Ovary (tissue), 7 donors: ENCODE measurements at regions not wholly inside any gene's neighbourhood (a gene's known extent, or its start where the extent isn't known, plus 50 kb on each side); places are given as distances from the start of the nearest gene placed in this dataset.

Experiments
- DNase-seq, 5 donors: peaks; one replicate each; pipeline ENCODE4 v3.0.0-alpha.2; 2019 to 2020
- H3K27ac ChIP-seq, 2 donors: fragments of 200-600 bp; one replicate each; pipeline versions ENCODE4 v1.5.1 to v1.8.0; 2019 to 2022
- H3K27me3 ChIP-seq: fragments of 200-600 bp; one replicate; pipeline ENCODE4 v1.8.0; 2022
- H3K36me3 ChIP-seq: fragments of 200-600 bp; sonication (generic); one replicate; pipeline ENCODE4 v1.5.1; 2019
- H3K4me1 ChIP-seq: one replicate; pipeline ENCODE4 v1.8.1; 2013; ENCODE audit warnings: mild to moderate bottlenecking, moderate library complexity; ENCODE audit not compliant: insufficient read depth
- H3K4me3 ChIP-seq: fragments of 200-600 bp; sonication (generic); one replicate; pipeline ENCODE4 v1.5.1; 2017
- H3K9me3 ChIP-seq, 2 donors: fragments of 200-600 bp in 1 of 2; sonication (generic) in 1 of 2; one replicate each; pipeline versions ENCODE4 v1.5.1 to v1.8.1; 2013 to 2019; ENCODE audit warnings: mild to moderate bottlenecking in 1 of 2, moderate library complexity in 1 of 2
- CTCF ChIP-seq, 3 donors: fragments of 450-650 bp in 2 of 3; fragments of 200-600 bp in 1 of 3; IDR thresholded peaks; one replicate each; pipeline versions ENCODE4 v1.5.1 to v1.8.0; 2016 to 2022; ENCODE audit warnings: antibody characterized with exemption in 3 of 3, mild to moderate bottlenecking in 1 of 3
- EP300 ChIP-seq: sonication (generic); formaldehyde crosslinking; IDR thresholded peaks from one replicate; pipeline ENCODE4 v1.6.1; 2017; ENCODE audit warnings: antibody characterized with exemption
- POLR2A ChIP-seq: fragments of 450-650 bp; IDR thresholded peaks from one replicate; pipeline ENCODE4 v1.6.1; 2017; ENCODE audit warnings: antibody characterized with exemption, mild to moderate bottlenecking, moderate library complexity
- WGBS, 3 donors: extraction: QIAGEN DNeasy Blood & Tissue Kit in 1 of 3; methylation state at CpG; one replicate each; pipeline versions ENCODE4 v1.1.5 to v1.1.7; 2013 to 2017; 5-methylcytosine and 5-hydroxymethylcytosine counted together
- intact Hi-C, 4 donors: fragments of 100-400 bp; cut with DNase I; formaldehyde crosslinking; loops; one replicate each; pipeline versions ENCODE4 v1.11.0 to v1.15.1; 2022 to 2023
- donor health status: DM: no; HTN: no; CAD: no; lungs with moderate emphysema.
- donor health status: DM: no; HTN: no; CAD: no.
- donor health status: Bipolar disorder and iron deficiency.
- donor health status: DM: no; HTN: no; CAD: no.
- donor health status: DM: yes; HTN: yes; CAD: no.

GRCh38 chr3:34213478-34213877, 415.0 kb downstream of the PDCD6IP start:
- Histone ChIP-seq H3K4me3 (no peak overlapping the region), H3K27me3 (no peaks in the 10 kb centered on the region), H3K36me3 (no peaks in the 10 kb centered on the region), H3K4me1 (no peaks in the 10 kb centered on the region), H3K9me3 (no peaks in the 10 kb centered on the region), H3K27ac (no peak overlapping the region)
- TF ChIP-seq CTCF (IDR thresholded peaks at IDR 0.05) (no peak), POLR2A (no peak), EP300 (no peak)
- intact Hi-C loops, result no loop called here
- 39 to 45% (median 42%) methylated on average over 4 of the region's 4 CpGs for WGBS, 3 donors
- DNase-seq, result no peak

- no peaks in the 10 kb centered on the region for H3K36me3 ChIP-seq
- intact Hi-C loops, result no loop called here
- no peaks in the 10 kb centered on the region for H3K4me1 ChIP-seq
- 80 to 86% (median 81%) methylated on average over 9 of the region's 9 CpGs for WGBS, 3 donors
- H3K4me3 ChIP-seq, result no peak overlapping the region
- H3K27ac ChIP-seq, result no peak overlapping the region
- H3K27me3 ChIP-seq, result no peaks in the 10 kb centered on the region
- no peak for DNase-seq
- no peak for TF ChIP-seq EP300
- no peak for TF ChIP-seq POLR2A
- TF ChIP-seq CTCF (IDR thresholded peaks at IDR 0.05), result no peak
- H3K9me3 ChIP-seq, result no peaks in the 10 kb centered on the region
Observed at GRCh38 chr3:34216711-34217335, 418.4 kb downstream of the PDCD6IP start.

- intact Hi-C loops, result no loop called here
- Histone ChIP-seq H3K27me3 (no peaks in the 10 kb centered on the region), H3K9me3 (no peaks in the 10 kb centered on the region), H3K36me3 (no peaks in the 10 kb centered on the region), H3K27ac (no peak overlapping the region), H3K4me1 (no peaks in the 10 kb centered on the region), H3K4me3 (no peak overlapping the region)
- DNase-seq, result no peak
- 74 to 81% (median 77%) methylated on average over 5 of the region's 5 CpGs for WGBS, 3 donors
- no peak for TF ChIP-seq EP300
- no peak for TF ChIP-seq CTCF (IDR thresholded peaks at IDR 0.05)
- TF ChIP-seq POLR2A, result no peak
Observed at GRCh38 chr3:34218706-34219385, 420.4 kb downstream of the PDCD6IP start.

- H3K27ac ChIP-seq, result no peak overlapping the region
Observed at GRCh38 chr3:34219556-34219955, 421.1 kb downstream of the PDCD6IP start.

More at GRCh38 chr3:34219556-34219955, 421.1 kb downstream of the PDCD6IP start:
- Histone ChIP-seq H3K9me3 (no peaks in the 10 kb centered on the region), H3K4me1 (no peaks in the 10 kb centered on the region), H3K4me3 (no peak overlapping the region), H3K36me3 (no peaks in the 10 kb centered on the region), H3K27me3 (no peaks in the 10 kb centered on the region)
- intact Hi-C loops, result no loop called here
- TF ChIP-seq EP300 (no peak), CTCF (IDR thresholded peaks at IDR 0.05) (no peak), POLR2A (no peak)
- DNase-seq, result no peak
- WGBS, 3 donors, result 91 to 96% (median 95%) methylated on average over 1 of the region's 1 CpG
